Adipose tissue (tissue), 3 donors: ENCODE measurements at regions not wholly inside any gene's neighbourhood (a gene's known extent, or its start where the extent isn't known, plus 50 kb on each side); places are given as distances from the start of the nearest gene placed in this dataset.

ENCODE experiments used
- H3K27ac ChIP-seq: one replicate; pipeline ENCODE4 v1.5.1; 2013; ENCODE audit warnings: low read depth, low read length
- WGBS, 3 donors: extraction: QIAGEN DNeasy Blood & Tissue Kit; methylation state at CpG; one replicate each; pipeline ENCODE4 v1.1.7; 2013; 5-methylcytosine and 5-hydroxymethylcytosine counted together
- donor health status: healthy with polysubstance abuse.
- donor health status: Bipolar disorder and iron deficiency.
- donor health status: healthy.

GRCh38 chr20:4457566-4458543 is 208.8 kb upstream of the ADRA1D start:
- no peak overlapping the region for H3K27ac ChIP-seq
- 65 to 92% (median 91%) methylated on average over 2 of the region's 2 CpGs for WGBS, 3 donors

- H3K27ac ChIP-seq = no peak overlapping the region
- 70 to 95% (median 89%) methylated on average over 4 of the region's 4 CpGs for WGBS, 3 donors
Observed at GRCh38 chr20:4455996-4456395, 206.9 kb upstream of the ADRA1D start.

- WGBS, 3 donors = 94 to 96% (median 95%) methylated on average over 1 of the region's 1 CpG
- H3K27ac ChIP-seq = no peak overlapping the region
Observed at GRCh38 chr20:4455301-4455701, 206.2 kb upstream of the ADRA1D start.

GRCh38 chr20:4454111-4454510 is 205.0 kb upstream of the ADRA1D start:
- 62 to 82% (median 70%) methylated on average over 4 of the region's 4 CpGs for WGBS, 3 donors
- no peak overlapping the region for H3K27ac ChIP-seq

GRCh38 chr20:4453359-4453758 is 204.3 kb upstream of the ADRA1D start:
- H3K27ac ChIP-seq = no peak overlapping the region
- 54 to 82% (median 74%) methylated on average over 1 of the region's 1 CpG for WGBS, 3 donors

GRCh38 chr20:4451487-4452081 is 202.5 kb upstream of the ADRA1D start:
- 47 to 90% (median 89%) methylated on average over 2 of the region's 2 CpGs for WGBS, 3 donors

GRCh38 chr20:4449957-4450715 is 201.0 kb upstream of the ADRA1D start:
- no peak overlapping the region for H3K27ac ChIP-seq
- WGBS, 3 donors = 65 to 69% (median 68%) methylated on average over 11 of the region's 11 CpGs

More at GRCh38 chr20:4451487-4452081, 202.5 kb upstream of the ADRA1D start:
- no peak overlapping the region for H3K27ac ChIP-seq

- WGBS, 3 donors = 28 to 54% (median 42%) methylated on average over 4 of the region's 4 CpGs
- no peak overlapping the region for H3K27ac ChIP-seq
Observed at GRCh38 chr20:4445784-4446183, 196.7 kb upstream of the ADRA1D start.

GRCh38 chr20:4445331-4445730 is 196.2 kb upstream of the ADRA1D start:
- WGBS, 3 donors = 58 to 81% (median 80%) methylated on average over 2 of the region's 2 CpGs
- no peak overlapping the region for H3K27ac ChIP-seq

- 65 to 87% (median 82%) methylated on average over 2 of the region's 2 CpGs for WGBS, 3 donors
- no peak overlapping the region for H3K27ac ChIP-seq
Observed at GRCh38 chr20:4444404-4444803, 195.3 kb upstream of the ADRA1D start.

- WGBS, 3 donors = 51 to 89% (median 77%) methylated on average over 4 of the region's 4 CpGs
- no peak overlapping the region for H3K27ac ChIP-seq
Observed at GRCh38 chr20:4443016-4443415, 193.9 kb upstream of the ADRA1D start.

GRCh38 chr20:4441871-4442270 is 192.8 kb upstream of the ADRA1D start:
- 77 to 95% (median 94%) methylated on average over 3 of the region's 3 CpGs for WGBS, 3 donors
- no peak overlapping the region for H3K27ac ChIP-seq

GRCh38 chr20:4441191-4441590 is 192.1 kb upstream of the ADRA1D start:
- H3K27ac ChIP-seq = no peak overlapping the region

GRCh38 chr20:4439461-4439860 is 190.4 kb upstream of the ADRA1D start:
- H3K27ac ChIP-seq = no peak overlapping the region
- 53 to 74% (median 74%) methylated on average over 5 of the region's 5 CpGs for WGBS, 3 donors

More at GRCh38 chr20:4441191-4441590, 192.1 kb upstream of the ADRA1D start:
- 75 to 95% (median 94%) methylated on average over 2 of the region's 2 CpGs for WGBS, 3 donors

- 38 to 69% (median 38%) methylated on average over 1 of the region's 1 CpG for WGBS, 3 donors
- no peak overlapping the region for H3K27ac ChIP-seq
Observed at GRCh38 chr20:4437131-4437530, 188.0 kb upstream of the ADRA1D start.

- H3K27ac ChIP-seq = no peak overlapping the region
- 60 to 86% (median 83%) methylated on average over 6 of the region's 6 CpGs for WGBS, 3 donors
Observed at GRCh38 chr20:4435671-4436455, 186.8 kb upstream of the ADRA1D start.

GRCh38 chr20:4435225-4435624 is 186.1 kb upstream of the ADRA1D start:
- WGBS, 3 donors = 55 to 75% (median 72%) methylated on average over 1 of the region's 1 CpG
- no peak overlapping the region for H3K27ac ChIP-seq

- no peak overlapping the region for H3K27ac ChIP-seq
- 51 to 70% (median 58%) methylated on average over 4 of the region's 4 CpGs for WGBS, 3 donors
Observed at GRCh38 chr20:4434681-4435080, 185.6 kb upstream of the ADRA1D start.
